ENCODE measurements at regions not wholly inside any gene's neighbourhood (a gene's known extent, or its start where the extent isn't known, plus 50 kb on each side); places are given as distances from the start of the nearest gene placed in this dataset.

DNA sequence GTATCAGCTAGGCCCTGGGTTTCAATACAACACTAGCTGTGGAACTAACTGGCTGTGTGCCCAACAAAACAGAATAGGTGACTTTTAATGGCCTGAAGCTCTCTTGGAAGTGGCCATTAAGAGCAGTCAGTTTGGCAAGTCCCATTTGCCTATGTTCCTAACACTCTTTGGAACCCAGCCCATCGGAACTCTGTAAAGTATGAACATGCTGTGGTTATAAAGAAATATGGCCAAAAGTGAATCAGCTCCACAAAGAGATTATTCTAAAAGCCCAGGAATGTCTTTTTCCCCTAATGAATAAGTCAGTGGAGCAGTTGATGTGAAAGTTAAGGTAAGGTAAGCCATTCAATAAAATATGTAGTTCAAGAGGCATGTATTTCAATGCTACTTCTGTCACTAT lies 223.7 kb upstream of the ADAMTS5 start:
- Histone ChIP-seq H3K4me3 (ENCODE audit: insufficient read depth, low read length) (no peak overlapping the region), H4K20me1 (ENCODE audit: insufficient read depth, low read length) (no peaks in the 10 kb centered on the region), H2AFZ (ENCODE audit: low read length) (no peak overlapping the region), H3K4me2 (ENCODE audit: insufficient read depth, low read length) (no peak overlapping the region), H3K27ac (ENCODE audit: low read depth, low read length) (no peak overlapping the region), H3K4me1 (ENCODE audit: insufficient read depth, low read length) (peaks cover 9% of the 10 kb centered on the region), H3K9me3 (ENCODE audit: low read depth, low read length) (no peaks in the 10 kb centered on the region), H3K27me3 (ENCODE audit: insufficient read depth, low read length) (no peaks in the 10 kb centered on the region), H3K36me3 (ENCODE audit: insufficient read depth, low read length) (no peaks in the 10 kb centered on the region), H3K79me2 (ENCODE audit: insufficient read depth, low read length) (no peaks in the 10 kb centered on the region)
- no peak for TF ChIP-seq CTCF (IDR thresholded peaks at IDR 0.05; ENCODE audit: extremely low read depth, low read depth, low read length)
- peak; percentile 65 for DNase-seq (ENCODE audit: insufficient read length, low spot score, missing footprints)

DNA sequence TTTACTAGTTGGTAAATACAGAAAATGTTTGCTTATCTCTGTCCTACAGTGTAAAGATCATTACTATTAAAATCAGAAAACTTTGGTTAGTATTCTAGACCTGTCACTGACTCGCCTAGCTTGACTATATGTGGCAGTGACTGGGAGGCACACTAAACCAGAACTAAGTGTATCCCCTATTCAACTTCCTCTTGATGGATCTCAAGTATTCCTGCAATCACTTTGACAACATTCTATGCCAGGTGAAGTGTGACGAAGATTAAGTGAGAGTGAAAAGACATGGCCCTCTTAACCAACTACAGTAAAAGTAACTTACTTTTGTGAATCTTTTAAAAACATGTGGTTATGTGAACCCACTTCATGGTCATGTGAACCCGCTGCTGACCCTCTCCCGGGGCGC lies 223.0 kb upstream of the ADAMTS5 start:
- H3K27me3 ChIP-seq (ENCODE audit: insufficient read depth, low read length), result no peaks in the 10 kb centered on the region
- H3K36me3 ChIP-seq (ENCODE audit: insufficient read depth, low read length), result no peaks in the 10 kb centered on the region
- no peak overlapping the region for H3K4me3 ChIP-seq (ENCODE audit: insufficient read depth, low read length)
- peaks cover 9% of the 10 kb centered on the region for H3K4me1 ChIP-seq (ENCODE audit: insufficient read depth, low read length)
- H3K27ac ChIP-seq (ENCODE audit: low read depth, low read length), result no peak overlapping the region
- TF ChIP-seq CTCF (IDR thresholded peaks at IDR 0.05; ENCODE audit: extremely low read depth, low read depth, low read length), result no peak
- DNase-seq (ENCODE audit: insufficient read length, low spot score, missing footprints), result no peak
- no peak overlapping the region for H2AFZ ChIP-seq (ENCODE audit: low read length)
- no peak overlapping the region for H3K4me2 ChIP-seq (ENCODE audit: insufficient read depth, low read length)
- H3K79me2 ChIP-seq (ENCODE audit: insufficient read depth, low read length), result no peaks in the 10 kb centered on the region
- no peaks in the 10 kb centered on the region for H3K9me3 ChIP-seq (ENCODE audit: low read depth, low read length)
- H4K20me1 ChIP-seq (ENCODE audit: insufficient read depth, low read length), result no peaks in the 10 kb centered on the region

DNA sequence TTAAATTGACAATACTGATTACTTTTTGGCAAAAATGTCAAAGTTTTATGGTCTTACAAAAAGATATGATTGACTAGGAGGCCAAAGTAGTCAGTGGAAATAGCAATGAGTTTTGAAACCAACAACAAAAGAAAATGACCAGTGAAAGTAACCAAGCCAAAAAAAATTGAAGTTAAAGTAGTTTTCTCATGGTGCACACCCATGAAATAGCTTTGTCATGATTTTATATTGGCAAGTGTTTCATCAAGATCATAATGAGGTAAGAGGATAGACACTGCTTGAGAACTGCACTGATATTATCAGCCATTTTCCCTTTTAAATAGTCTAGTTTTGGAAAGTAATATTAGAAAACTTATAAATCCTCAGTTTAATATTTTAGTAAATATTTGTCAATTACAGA lies 206.2 kb upstream of the ADAMTS5 start:
- Histone ChIP-seq H3K27me3 (ENCODE audit: insufficient read depth, low read length) (no peaks in the 10 kb centered on the region), H3K4me1 (ENCODE audit: insufficient read depth, low read length) (peaks cover 10% of the 10 kb centered on the region), H2AFZ (ENCODE audit: low read length) (no peak overlapping the region), H3K4me3 (ENCODE audit: insufficient read depth, low read length) (no peak overlapping the region), H3K27ac (ENCODE audit: low read depth, low read length) (peak overlapping the region; percentile 51), H4K20me1 (ENCODE audit: insufficient read depth, low read length) (no peaks in the 10 kb centered on the region), H3K4me2 (ENCODE audit: insufficient read depth, low read length) (no peak overlapping the region), H3K9me3 (ENCODE audit: low read depth, low read length) (no peaks in the 10 kb centered on the region), H3K79me2 (ENCODE audit: insufficient read depth, low read length) (no peaks in the 10 kb centered on the region), H3K36me3 (ENCODE audit: insufficient read depth, low read length) (no peaks in the 10 kb centered on the region)
- TF ChIP-seq CTCF (IDR thresholded peaks at IDR 0.05; ENCODE audit: extremely low read depth, low read depth, low read length), result no peak
- peak; percentile 73 for DNase-seq (ENCODE audit: insufficient read length, low spot score, missing footprints)

DNA sequence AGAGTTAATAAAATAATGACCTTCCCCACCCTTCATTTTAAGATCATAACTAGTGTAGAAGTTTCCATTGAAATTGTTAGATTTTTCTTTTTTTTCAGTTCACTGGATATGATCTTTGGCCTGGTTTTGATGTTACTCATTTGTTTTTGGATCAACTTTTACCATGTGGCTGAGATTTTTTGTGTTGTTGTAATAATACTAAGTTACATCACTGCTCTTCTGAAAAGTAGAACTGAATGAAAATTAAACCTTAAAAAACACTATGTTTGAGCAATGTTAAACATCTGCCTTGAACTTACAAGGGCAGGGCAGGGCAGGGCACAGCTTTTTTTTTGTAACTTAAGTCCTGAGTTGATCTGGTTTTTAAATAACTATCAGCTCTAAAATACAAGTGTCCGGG lies 204.8 kb upstream of the ADAMTS5 start:
- DNase-seq (ENCODE audit: insufficient read length, low spot score, missing footprints), result peak; percentile 44
- H3K4me1 ChIP-seq (ENCODE audit: insufficient read depth, low read length), result peaks cover 10% of the 10 kb centered on the region
- H3K4me3 ChIP-seq (ENCODE audit: insufficient read depth, low read length), result no peak overlapping the region
- H3K27ac ChIP-seq (ENCODE audit: low read depth, low read length), result peak overlapping the region; percentile 17
- no peaks in the 10 kb centered on the region for H4K20me1 ChIP-seq (ENCODE audit: insufficient read depth, low read length)
- no peaks in the 10 kb centered on the region for H3K79me2 ChIP-seq (ENCODE audit: insufficient read depth, low read length)
- H3K36me3 ChIP-seq (ENCODE audit: insufficient read depth, low read length), result no peaks in the 10 kb centered on the region
- no peak overlapping the region for H2AFZ ChIP-seq (ENCODE audit: low read length)
- H3K27me3 ChIP-seq (ENCODE audit: insufficient read depth, low read length), result no peaks in the 10 kb centered on the region
- TF ChIP-seq CTCF (IDR thresholded peaks at IDR 0.05; ENCODE audit: extremely low read depth, low read depth, low read length), result no peak
- no peak overlapping the region for H3K4me2 ChIP-seq (ENCODE audit: insufficient read depth, low read length)
- H3K9me3 ChIP-seq (ENCODE audit: low read depth, low read length), result no peaks in the 10 kb centered on the region

Data from osteoblast (primary cell).